Cardiac fibroblast (primary cell): ENCODE measurements at regions not wholly inside any gene's neighbourhood (a gene's known extent, or its start where the extent isn't known, plus 50 kb on each side); places are given as distances from the start of the nearest gene placed in this dataset.
"Not testable (repeated sequence)": the region's sequence is repeated elsewhere in the genome, so short reads cannot be mapped to it uniquely, and the experiment has no call there.

ENCODE experiments used
- DNase-seq, 2 donors: peaks; one replicate each; pipeline versions ENCODE4 v3.0.0 to v3.0.0-alpha.2; 2010; ENCODE audit warnings: low read depth in 2 of 2
- H3K4me3 ChIP-seq, 2 donors: replicated peaks in 1 of 2; 1 replicate in 1 of 2; 2 replicates in 1 of 2; pipeline ENCODE4 v1.5.1; 2011; ENCODE audit warnings: low read depth in 2 of 2, low read length in 2 of 2, mild to moderate bottlenecking in 2 of 2, moderate library complexity in 1 of 2

DNA sequence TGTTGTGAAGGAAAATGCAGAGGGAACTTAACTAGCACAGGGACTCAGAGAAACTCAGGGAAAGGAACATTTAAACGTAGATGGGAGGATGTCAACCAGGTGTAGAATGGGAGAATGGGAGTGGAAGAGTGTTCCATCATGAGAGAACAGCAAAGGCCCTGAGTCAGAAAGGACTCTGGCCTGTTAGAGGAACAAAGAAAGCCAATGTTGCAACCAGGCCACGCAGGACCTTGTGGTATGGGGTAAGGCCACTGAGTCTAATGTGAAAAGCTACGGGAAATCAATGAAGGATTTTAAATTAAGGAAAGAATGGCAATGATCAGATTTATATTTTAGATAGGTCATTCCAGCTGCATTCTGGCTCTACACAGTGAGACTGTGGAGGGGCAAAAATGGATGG is 163.9 kb upstream of the NBPF9 start:
- H3K4me3 ChIP-seq, DNase-seq: not testable (repeated sequence)

DNA sequence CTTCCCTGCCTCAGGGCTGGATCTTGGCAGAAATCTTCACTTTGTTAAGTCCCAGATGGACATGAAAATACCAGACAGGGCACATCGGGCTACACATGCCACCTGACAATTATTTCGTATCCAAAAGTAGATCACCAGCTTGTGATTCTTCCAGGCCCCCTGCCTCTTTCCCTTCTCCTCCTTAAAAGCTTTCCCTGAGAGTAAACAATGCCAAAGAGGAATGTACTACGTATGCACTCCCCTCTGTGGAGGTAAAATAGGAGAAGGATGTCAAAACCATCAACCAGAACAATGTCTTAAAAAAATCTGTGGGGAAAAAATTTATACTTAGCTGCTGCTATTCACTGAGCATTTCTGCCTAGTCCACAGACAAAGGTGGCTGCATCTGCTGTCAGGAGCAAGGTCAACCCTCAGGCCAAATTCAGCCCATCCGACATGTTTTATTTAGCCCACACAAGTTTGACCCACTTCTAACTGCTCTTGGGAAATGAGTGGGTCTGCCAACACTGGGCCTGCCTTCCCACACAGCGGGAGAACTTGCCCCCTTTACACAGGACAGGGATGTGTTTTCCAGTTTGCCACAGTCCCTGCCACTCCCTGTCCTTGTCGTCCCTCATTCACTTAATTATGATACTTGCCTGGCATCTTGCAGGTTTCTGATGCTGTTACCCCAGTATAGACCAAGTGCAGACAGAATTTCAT is 165.8 kb upstream of the NBPF9 start:
- not testable (repeated sequence) for DNase-seq

DNA sequence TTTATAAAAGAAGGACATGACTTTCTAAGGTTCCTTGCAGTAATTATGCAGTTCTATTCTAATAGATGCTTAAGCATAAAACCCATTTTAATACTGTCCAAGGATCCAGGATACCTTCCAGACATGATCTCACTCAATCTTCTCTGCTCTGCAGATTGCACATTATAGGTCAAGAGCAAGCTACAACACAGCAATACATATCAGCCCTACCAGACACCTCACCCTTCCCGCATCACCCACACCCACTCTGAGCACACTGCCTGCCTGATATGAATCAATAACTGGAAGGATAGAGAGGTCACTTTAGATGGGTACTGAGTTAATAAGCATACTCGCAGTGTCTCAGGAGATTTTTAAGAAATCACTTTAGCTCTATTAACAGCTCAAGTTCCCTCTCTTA is 166.5 kb upstream of the NBPF9 start:
- not testable (repeated sequence) for H3K4me3 ChIP-seq, DNase-seq

More for the DNA sequence above, 165.8 kb upstream of the NBPF9 start:
- H3K4me3 ChIP-seq, result not testable (repeated sequence)

DNA sequence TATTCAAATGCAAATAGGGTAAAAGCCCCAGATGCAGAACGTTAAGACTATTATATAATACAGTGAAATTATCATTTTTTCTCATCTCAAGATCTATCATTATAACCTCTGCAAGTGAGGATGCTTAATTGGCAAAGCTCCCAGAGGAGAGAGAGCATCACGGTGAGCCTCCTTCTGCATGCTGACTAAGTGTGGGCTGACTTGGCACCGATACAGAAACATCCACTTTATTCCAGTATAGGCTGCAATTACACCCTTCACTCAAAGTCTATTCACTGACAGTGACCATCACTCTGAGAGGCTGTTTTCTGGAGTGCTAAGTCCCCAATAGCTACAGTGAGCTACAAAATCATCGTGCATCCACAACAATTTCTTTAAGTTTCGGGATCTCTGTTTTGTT is 171.1 kb upstream of the NBPF9 start:
- not testable (repeated sequence) for H3K4me3 ChIP-seq, DNase-seq

DNA sequence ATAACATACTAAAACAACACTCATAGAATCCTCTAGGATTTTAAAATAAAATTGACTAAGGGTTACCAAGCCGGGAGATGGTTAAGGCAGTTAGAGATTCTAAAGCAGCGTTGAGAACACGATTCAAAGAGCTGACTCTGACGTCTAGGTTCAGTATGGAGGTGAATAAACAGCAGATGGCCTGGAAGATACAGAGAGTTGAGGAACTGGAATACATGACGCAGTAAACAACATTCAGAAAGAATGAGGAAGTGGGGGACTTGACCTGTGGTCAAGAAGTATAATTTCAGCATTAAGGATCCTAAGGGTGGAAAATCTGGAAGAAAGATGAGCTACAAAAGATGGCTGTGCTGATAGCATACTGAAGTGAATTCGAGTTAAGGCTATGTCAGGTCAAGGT is 172.5 kb upstream of the NBPF9 start:
- not testable (repeated sequence) for DNase-seq

DNA sequence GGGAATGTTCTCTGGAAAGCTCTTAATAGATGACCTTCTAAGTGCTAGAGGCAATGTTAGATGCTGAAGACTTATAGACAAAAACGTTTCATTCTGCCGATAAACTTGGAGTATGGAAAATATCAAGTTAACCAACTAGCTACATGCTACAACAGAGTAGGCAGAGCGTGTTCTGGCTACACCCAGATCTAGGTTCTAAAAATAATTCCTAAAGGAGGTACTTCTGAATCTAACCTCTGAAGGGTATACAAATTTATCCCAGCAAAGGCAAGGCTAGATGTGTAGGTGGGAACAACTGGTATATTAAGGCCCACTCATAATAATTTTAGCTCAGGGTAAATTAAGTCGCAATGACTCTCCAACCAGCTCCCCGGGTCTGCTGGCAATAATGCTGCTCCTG is 173.1 kb upstream of the NBPF9 start:
- DNase-seq, H3K4me3 ChIP-seq: not testable (repeated sequence)

More for the DNA sequence above, 172.5 kb upstream of the NBPF9 start:
- not testable (repeated sequence) for H3K4me3 ChIP-seq

DNA sequence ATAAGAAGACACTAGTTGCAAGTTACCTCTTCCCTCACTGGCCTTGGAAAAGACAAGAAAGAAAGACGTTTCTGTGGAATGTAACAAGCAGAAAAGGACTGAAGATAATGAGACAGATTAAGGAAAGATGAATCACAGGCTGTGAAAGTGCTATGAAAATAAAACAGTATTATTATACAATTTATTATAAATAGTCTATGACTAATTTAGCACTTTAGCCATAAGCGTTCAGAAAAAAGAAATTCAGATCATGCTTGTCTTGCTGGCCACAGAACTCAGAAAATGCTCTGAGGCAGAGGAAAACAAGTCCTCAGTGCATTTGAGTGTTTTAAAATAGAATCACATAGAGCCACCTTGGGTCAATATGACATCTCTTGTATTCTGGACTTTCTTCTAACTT is 174.8 kb upstream of the NBPF9 start:
- not testable (repeated sequence) for DNase-seq

DNA sequence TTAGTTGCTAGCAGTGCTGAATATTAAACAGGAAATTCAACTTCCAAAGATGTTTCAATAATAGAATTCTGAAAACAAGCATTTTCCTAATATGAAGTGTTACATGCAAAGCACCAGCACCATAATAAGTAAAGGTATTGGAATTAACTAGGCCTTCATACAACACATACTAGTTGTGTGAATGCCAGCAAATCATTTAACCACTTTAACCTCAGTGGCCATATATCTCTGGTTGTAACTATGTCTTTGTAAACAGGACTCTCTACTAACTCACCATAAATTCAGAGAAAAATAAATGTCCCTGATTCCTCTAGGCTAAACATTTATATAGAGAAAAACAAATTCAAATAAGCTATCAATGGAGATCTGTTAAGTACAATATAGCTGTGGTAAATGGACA is 175.7 kb upstream of the NBPF9 start:
- not testable (repeated sequence) for DNase-seq, H3K4me3 ChIP-seq

More for the DNA sequence above, 174.8 kb upstream of the NBPF9 start:
- not testable (repeated sequence) for H3K4me3 ChIP-seq

DNA sequence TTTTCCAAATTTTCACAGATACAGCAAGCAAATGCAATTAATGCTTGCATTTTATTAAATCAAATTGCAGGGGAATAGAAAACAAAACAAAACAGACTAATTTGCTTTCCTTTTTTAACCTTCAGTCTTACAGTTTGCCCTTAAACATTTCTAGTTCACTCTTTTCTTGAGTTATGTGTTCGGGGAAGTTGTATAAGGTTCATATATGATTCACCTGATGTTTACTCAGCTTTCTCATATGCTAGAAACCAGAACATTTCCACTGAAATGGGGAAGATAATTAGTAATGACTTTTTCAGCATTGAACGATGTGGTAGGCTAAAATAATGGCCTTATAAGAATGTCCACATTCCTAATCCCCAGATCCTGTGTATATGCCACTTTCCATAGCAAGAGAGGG is 176.2 kb upstream of the NBPF9 start:
- H3K4me3 ChIP-seq, DNase-seq: not testable (repeated sequence)

DNA sequence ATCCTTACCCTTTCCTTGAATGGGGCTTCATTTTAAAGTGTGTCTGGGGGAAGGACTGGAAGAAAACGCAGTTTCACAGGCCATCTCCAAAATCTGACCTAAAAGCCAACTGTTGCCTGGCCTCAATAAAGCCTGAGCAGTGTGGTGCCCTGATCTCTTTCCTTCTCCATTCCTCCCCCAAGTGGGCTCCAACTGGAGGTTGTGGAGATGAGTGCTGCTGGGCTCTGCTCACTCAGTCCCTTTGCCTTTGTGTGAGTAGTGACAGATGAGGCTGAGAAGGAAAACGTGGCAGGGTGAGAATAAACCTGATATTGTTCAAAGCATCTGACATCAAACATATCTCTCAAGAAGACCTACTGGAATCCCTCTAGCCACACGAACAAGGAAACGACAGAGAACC is 181.4 kb upstream of the NBPF9 start:
- H3K4me3 ChIP-seq, DNase-seq: not testable (repeated sequence)

DNA sequence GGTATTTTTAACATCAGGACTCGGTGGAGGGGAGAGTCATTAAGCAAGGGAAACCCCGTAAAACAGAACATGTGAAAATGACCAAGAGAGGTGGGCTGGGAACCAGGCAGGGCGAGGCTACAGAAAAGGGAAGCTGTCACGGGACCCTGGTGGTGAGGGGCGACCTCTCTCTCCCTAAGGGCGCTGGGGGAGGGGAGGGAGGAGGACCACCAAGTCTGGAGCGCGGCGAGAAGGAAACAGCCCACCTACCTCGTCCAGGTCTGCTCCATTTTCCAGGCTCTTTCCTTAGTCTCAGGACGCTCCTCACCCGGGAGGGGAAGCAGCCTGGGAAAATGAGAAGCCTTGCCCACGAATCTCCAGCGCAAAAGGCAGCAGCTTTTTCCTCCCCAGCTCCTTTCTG is 181.9 kb upstream of the NBPF9 start:
- H3K4me3 ChIP-seq, DNase-seq: not testable (repeated sequence)

DNA sequence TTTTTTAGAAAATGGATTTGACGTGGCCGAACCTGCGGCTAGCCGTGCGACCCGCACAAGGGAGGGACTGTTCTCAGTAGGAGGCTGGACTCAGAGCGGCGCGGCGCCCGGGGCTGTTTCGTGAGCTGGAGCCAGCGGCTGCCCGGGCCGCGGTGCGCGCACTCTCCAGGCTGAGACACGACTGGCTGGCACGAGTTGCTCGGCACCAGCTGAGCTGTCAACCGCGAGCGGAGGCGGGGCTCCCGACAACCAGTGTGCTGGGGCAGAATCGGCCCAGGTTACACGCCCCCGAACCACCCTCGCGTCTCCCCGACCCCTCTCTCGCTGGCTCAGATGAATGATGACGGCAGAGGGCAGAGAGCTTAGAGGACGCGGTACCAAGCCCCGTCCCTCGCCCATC is 182.3 kb upstream of the NBPF9 start:
- not testable (repeated sequence) for DNase-seq

DNA sequence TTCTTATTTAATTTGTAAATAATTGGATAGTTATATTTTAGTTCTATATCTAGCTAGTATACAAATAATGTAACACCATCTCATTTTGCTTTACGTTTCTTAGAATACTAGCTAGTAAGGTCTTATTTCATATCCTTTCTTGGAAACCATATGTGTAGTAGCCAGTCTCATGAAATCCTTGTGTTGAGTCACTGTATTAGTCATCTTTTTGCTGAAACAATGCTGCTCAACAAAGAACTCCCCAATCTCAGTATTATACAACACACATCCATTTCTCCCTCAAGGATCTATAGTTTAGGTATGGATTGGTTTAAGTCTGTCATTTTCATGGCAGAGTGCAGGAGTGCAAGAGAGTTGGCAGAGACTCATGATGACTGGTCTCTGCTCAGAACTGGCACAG is 185.2 kb upstream of the NBPF9 start:
- DNase-seq, result not testable (repeated sequence)

More for the DNA sequence above, 182.3 kb upstream of the NBPF9 start:
- not testable (repeated sequence) for H3K4me3 ChIP-seq

DNA sequence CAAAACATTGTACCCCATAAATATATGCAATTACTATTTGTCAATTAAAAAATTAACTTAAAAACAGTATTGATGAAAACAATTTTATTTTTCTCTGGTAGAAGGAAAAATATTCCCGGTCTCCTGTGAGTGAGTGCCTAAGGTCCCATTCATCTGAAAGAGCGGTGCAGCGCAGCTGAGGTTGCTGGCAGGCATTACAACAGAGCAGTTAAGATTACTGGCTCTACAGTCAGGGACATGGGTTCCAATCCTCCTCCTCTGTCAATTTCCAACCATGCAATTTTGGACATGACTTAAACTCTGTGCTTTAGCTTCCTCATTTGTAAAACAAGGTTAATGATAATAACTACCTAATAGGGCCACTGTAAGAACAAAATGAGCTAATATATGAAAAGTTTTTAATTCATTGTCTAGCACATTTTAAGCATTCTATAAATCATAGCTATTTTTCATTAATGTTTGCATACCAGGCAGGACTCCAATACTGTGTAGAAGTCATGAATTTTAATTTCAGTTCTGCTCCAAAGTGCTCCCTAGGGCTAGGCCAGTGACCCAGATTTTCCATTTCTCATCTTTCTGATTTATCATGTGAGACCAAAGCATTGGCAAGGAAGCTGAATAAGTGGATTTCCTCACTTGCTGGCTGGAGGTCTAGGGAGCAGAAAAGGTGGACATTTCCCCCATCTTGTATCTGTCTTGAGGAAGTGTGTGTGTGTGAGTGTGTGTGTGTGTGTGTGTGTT is 174.2 kb upstream of the NBPF19 start:
- not testable (repeated sequence) for H3K4me3 ChIP-seq, DNase-seq

More for the DNA sequence above, 185.2 kb upstream of the NBPF9 start:
- not testable (repeated sequence) for H3K4me3 ChIP-seq

DNA sequence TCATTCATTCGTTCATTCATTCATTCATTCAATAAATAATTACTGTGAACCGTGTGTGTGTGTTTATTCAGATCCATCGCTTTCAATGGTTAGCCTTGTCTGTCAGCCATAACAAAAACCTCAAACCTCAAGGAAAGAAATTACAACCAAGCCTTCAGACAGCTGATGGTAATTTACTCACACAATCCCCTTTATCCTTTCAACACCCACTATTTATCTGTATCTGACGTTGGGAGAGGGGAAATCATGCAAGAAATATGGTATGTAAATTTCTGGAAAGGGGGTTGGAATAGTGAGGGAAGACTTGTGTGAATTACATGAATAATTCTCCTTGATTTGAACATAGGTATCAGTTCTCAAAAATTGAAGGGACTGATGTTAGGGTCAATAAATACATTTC is 173.6 kb upstream of the NBPF19 start:
- DNase-seq, H3K4me3 ChIP-seq: not testable (repeated sequence)

DNA sequence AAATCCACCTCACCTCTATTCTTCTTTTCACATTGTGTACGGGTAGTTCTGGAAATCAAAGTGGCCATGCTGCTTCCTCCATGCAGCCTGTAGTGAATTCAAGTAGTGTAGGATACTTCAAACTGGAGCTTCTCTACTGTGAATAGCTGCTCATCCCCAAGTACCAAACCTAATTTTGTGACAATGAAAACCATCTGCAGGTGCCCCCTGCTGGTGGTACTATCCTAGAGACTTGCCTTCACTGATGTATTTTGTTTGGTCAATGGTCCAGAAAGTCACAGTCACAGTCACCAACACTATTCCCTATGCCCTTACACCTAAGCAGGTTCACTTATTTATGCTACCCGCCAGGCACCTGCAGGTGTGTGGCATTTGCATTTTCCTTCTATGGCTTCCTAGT is 170.0 kb upstream of the NBPF19 start:
- not testable (repeated sequence) for H3K4me3 ChIP-seq, DNase-seq

DNA sequence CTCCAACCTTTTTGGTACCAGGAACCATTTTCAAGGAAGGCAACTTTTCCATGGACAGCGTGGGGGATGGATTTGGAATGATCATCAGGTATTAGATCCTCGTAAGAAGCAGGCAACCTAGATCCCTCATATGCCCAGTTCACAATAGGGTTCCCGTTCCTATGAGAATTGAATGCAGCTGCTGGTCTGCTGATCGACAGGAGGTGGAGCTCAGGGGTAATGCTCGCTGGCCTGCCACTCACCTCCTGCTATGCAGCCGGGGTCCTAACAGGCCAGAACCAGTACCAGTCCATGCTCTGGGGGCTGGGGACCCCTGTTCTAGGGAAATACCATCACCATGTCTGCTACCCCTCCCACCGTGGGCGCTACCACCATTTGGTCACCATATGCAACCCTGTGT is 167.2 kb upstream of the NBPF19 start:
- H3K4me3 ChIP-seq, DNase-seq: not testable (repeated sequence)

DNA sequence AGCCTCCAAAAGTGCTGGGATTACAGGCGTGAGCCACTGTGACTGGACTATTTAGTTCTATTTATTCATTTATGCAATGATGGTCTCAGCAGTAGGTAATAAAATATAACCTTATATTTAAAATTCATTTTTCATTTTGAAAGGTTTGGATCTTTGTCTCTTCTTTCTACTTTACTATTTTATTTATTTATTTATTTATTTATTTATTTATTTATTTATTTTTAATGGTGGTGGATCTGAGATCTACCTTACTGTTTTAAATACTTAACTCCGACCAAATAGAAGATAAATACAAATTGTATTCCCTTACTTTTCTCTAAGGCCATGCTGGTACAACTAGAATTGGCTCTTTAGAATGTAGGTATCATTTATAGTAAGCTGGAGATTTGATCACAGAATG is 159.9 kb upstream of the NBPF19 start:
- not testable (repeated sequence) for H3K4me3 ChIP-seq, DNase-seq
